GM19324 (cell line): ENCODE measurements at regions not wholly inside any gene's neighbourhood (a gene's known extent, or its start where the extent isn't known, plus 50 kb on each side); places are given as distances from the start of the nearest gene placed in this dataset.
"Not testable (repeated sequence)": the region's sequence is repeated elsewhere in the genome, so short reads cannot be mapped to it uniquely, and the experiment has no call there.

Source experiments
- ATAC-seq: cut with Tn5 transposase; IDR thresholded peaks from one replicate; pipeline ENCODE4 v1.9.1; 2021; ENCODE audit warnings: mild to moderate bottlenecking, moderate library complexity; ENCODE audit not compliant: unreplicated experiment, low FRiP score

GRCh38 chr15:22258009-22258397, 177.7 kb downstream of the OR4M2 start:
- ATAC-seq = no peak

GRCh38 chr15:22258398-22259150, 178.2 kb downstream of the OR4M2 start:
- ATAC-seq = no peak

GRCh38 chr15:22259151-22259750, 178.9 kb downstream of the OR4M2 start:
- ATAC-seq = not testable (repeated sequence)

- ATAC-seq = no peak
Observed at GRCh38 chr15:22259881-22260421, 179.6 kb downstream of the OR4M2 start.

GRCh38 chr15:22262613-22263020, 182.3 kb downstream of the OR4M2 start:
- no peak for ATAC-seq

GRCh38 chr15:22263738-22264137, 183.4 kb downstream of the OR4M2 start:
- ATAC-seq = no peak

- ATAC-seq = not testable (repeated sequence)
Observed at GRCh38 chr15:22264272-22264671, 183.9 kb downstream of the OR4M2 start.

GRCh38 chr15:22265056-22265945, 185.0 kb downstream of the OR4M2 start:
- ATAC-seq = no peak

- no peak for ATAC-seq
Observed at GRCh38 chr15:22265970-22266369, 185.6 kb downstream of the OR4M2 start.

GRCh38 chr15:22267761-22268160, 187.4 kb downstream of the OR4M2 start:
- ATAC-seq = no peak

- not testable (repeated sequence) for ATAC-seq
Observed at GRCh38 chr15:22268201-22268600, 187.9 kb downstream of the OR4M2 start.

- ATAC-seq = not testable (repeated sequence)
Observed at GRCh38 chr15:22268654-22269053, 188.3 kb downstream of the OR4M2 start.

GRCh38 chr15:22272286-22273160, 186.2 kb upstream of the GOLGA6L22 start:
- ATAC-seq = not testable (repeated sequence)

- not testable (repeated sequence) for ATAC-seq
Observed at GRCh38 chr15:22273185-22273584, 185.5 kb upstream of the GOLGA6L22 start.

GRCh38 chr15:22274376-22274775, 184.3 kb upstream of the GOLGA6L22 start:
- not testable (repeated sequence) for ATAC-seq

- not testable (repeated sequence) for ATAC-seq
Observed at GRCh38 chr15:22280770-22281169, 177.9 kb upstream of the GOLGA6L22 start.

- ATAC-seq = not testable (repeated sequence)
Observed at GRCh38 chr15:22282794-22283533, 175.7 kb upstream of the GOLGA6L22 start.

- ATAC-seq = not testable (repeated sequence)
Observed at GRCh38 chr15:22284795-22285420, 173.8 kb upstream of the GOLGA6L22 start.

GRCh38 chr15:22291054-22291453, 167.6 kb upstream of the GOLGA6L22 start:
- ATAC-seq = not testable (repeated sequence)
